ENCODE measurements at regions not wholly inside any gene's neighbourhood (a gene's known extent, or its start where the extent isn't known, plus 50 kb on each side); places are given as distances from the start of the nearest gene placed in this dataset.
A peak's percentile ranks its signal among the peaks of the same experiment; 100 is the strongest.
"Not testable (repeated sequence)": the region's sequence is repeated elsewhere in the genome, so short reads cannot be mapped to it uniquely, and the experiment has no call there.

- Histone ChIP-seq H3K18ac (ENCODE audit: low read depth, low read length) (no peak overlapping the region), H4K20me1 (ENCODE audit: insufficient read depth, low read length) (no peaks in the 10 kb centered on the region), H3K4ac (ENCODE audit: low read depth, low read length) (no peak overlapping the region), H3K9ac (ENCODE audit: low read depth, low read length) (no peak overlapping the region), H2BK20ac (ENCODE audit: low read depth, low read length) (no peak overlapping the region), H3K14ac (replicated peaks; ENCODE audit: low read depth, low read length) (no peak overlapping the region), H3K56ac (ENCODE audit: extremely low read depth, insufficient read depth, low read length) (no peak overlapping the region), H3K79me1 (ENCODE audit: low read depth in 1 of 2, low read length in 2 of 2) (no peaks in the 10 kb centered on the region), H2AFZ (replicated peaks; ENCODE audit: low read length, poor library complexity) (no peak overlapping the region), H4K8ac (ENCODE audit: low read depth in 2 of 2, low read length in 2 of 2) (no peak overlapping the region), H3K4me2 (ENCODE audit: low read depth, low read length) (no peak overlapping the region), H3K27ac (ENCODE audit: insufficient read depth, low read length) (no peak overlapping the region), H2BK120ac (ENCODE audit: low read depth, low read length) (no peak overlapping the region), H2BK5ac (ENCODE audit: low read depth, low read length, poor library complexity, severe bottlenecking) (no peak overlapping the region), H3K9me1 (ENCODE audit: insufficient read depth, low read length) (no peaks in the 10 kb centered on the region), H3K9me3 (ENCODE audit: control insufficient read depth, insufficient read depth, low read length) (peaks cover 5% of the 10 kb centered on the region), H2BK15ac (ENCODE audit: low read depth, low read length) (no peak overlapping the region), H2AK9ac (replicated peaks; ENCODE audit: low read depth, low read length, poor library complexity) (no peak overlapping the region), H2AK5ac (ENCODE audit: low read depth, low read length) (peak overlapping the region; percentile 52), H4K5ac (ENCODE audit: low read depth, low read length) (no peak overlapping the region), H3K4me1 (ENCODE audit: control insufficient read depth, insufficient read depth, low read length) (no peaks in the 10 kb centered on the region), H3K23ac (ENCODE audit: low read depth, low read length) (no peak overlapping the region), H3K36me3 (ENCODE audit: control insufficient read depth, insufficient read depth, low read length) (no peaks in the 10 kb centered on the region), H3K27me3 (ENCODE audit: control insufficient read depth, insufficient read depth, low read length) (no peaks in the 10 kb centered on the region), H3K4me3 (ENCODE audit: insufficient read depth, low read depth, low read length) (no peak overlapping the region), H4K91ac (ENCODE audit: insufficient read depth, low read depth, low read length) (no peak overlapping the region)
- intact Hi-C loops (cut with micrococcal nuclease) = no loop called here
- dilution Hi-C loops (cut with HindIII; ENCODE audit: low sequenced_read_pairs, unreplicated experiment) = no loop called here
- POLR2A ChIA-PET (ENCODE audit: unreplicated experiment) = no interaction called here
- WGBS, 2 experiments (ENCODE audit: extremely low coverage in 2 of 2, insufficient read length in 1 of 2) = no CpG with 5 or more reads among the region's 2 CpGs
- CTCF ChIA-PET = no interaction called here
- no peak for ATAC-seq (ENCODE audit: low read depth)
- DNase-seq = no peak
- BruUV-seq (replicated peaks) = no TSS peak
- in situ Hi-C loops (cut with MboI; ENCODE audit: low sequenced_read_pairs) = no loop called here
- no peak for TF ChIP-seq RFX5 (IDR thresholded peaks at IDR 0.05; ENCODE audit: low read depth, low read length)
- TF ChIP-seq, protein P1, sequence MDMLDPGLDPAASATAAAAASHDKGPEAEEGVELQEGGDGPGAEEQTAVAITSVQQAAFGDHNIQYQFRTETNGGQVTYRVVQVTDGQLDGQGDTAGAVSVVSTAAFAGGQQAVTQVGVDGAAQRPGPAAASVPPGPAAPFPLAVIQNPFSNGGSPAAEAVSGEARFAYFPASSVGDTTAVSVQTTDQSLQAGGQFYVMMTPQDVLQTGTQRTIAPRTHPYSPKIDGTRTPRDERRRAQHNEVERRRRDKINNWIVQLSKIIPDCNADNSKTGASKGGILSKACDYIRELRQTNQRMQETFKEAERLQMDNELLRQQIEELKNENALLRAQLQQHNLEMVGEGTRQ (IDR thresholded peaks at IDR 0.05; ENCODE audit: low read depth, low read length) = no peak
- TF ChIP-seq BHLHE40 (IDR thresholded peaks at IDR 0.05; ENCODE audit: low read depth, low read length) = no peak
- no peak for TF ChIP-seq CHD1 (IDR thresholded peaks at IDR 0.05; ENCODE audit: low read depth, low read length)
- no peak for TF ChIP-seq NFE2L2 (IDR thresholded peaks at IDR 0.05; ENCODE audit: low read depth, low read length)
These were observed 153.4 kb upstream of the PFN2 start for GRCh38 chr3:150124142-150124541.

DNA sequence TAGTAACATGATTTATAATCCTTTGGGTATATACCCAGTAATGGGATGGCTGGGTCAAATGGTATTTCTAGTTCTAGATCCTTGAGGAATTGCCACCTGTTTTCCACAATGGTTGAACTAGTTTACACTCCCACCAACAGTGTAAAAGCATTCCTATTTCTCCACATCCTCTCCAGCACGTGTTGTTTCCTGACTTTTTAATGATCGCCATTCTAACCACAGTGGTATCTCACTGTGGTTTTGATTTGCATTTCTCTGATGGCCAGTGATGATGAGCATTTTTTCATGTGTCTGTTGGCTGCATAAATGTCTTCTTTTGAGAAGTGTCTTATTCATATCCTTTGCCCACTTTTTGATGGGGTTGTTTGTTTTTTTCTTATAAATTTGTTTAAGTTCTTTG lies 152.6 kb upstream of the PFN2 start:
- in situ Hi-C loops (cut with MboI; ENCODE audit: low sequenced_read_pairs); H4K8ac ChIP-seq (ENCODE audit: low read depth in 2 of 2, low read length in 2 of 2); H3K23ac ChIP-seq (ENCODE audit: low read depth, low read length); H3K79me1 ChIP-seq (ENCODE audit: low read depth in 1 of 2, low read length in 2 of 2); BruUV-seq (replicated peaks); H3K4me3 ChIP-seq (ENCODE audit: insufficient read depth, low read depth, low read length); H2AK5ac ChIP-seq (ENCODE audit: low read depth, low read length); H3K9me3 ChIP-seq (ENCODE audit: control insufficient read depth, insufficient read depth, low read length); H3K4ac ChIP-seq (ENCODE audit: low read depth, low read length); H4K91ac ChIP-seq (ENCODE audit: insufficient read depth, low read depth, low read length); H3K56ac ChIP-seq (ENCODE audit: extremely low read depth, insufficient read depth, low read length); POLR2A ChIA-PET (ENCODE audit: unreplicated experiment); H3K4me1 ChIP-seq (ENCODE audit: control insufficient read depth, insufficient read depth, low read length); H4K20me1 ChIP-seq (ENCODE audit: insufficient read depth, low read length); H3K4me2 ChIP-seq (ENCODE audit: low read depth, low read length); H2BK5ac ChIP-seq (ENCODE audit: low read depth, low read length, poor library complexity, severe bottlenecking); H2AK9ac ChIP-seq (replicated peaks; ENCODE audit: low read depth, low read length, poor library complexity); H3K36me3 ChIP-seq (ENCODE audit: control insufficient read depth, insufficient read depth, low read length); H2AFZ ChIP-seq (replicated peaks; ENCODE audit: low read length, poor library complexity); H2BK120ac ChIP-seq (ENCODE audit: low read depth, low read length); H3K9me1 ChIP-seq (ENCODE audit: insufficient read depth, low read length); H3K27ac ChIP-seq (ENCODE audit: insufficient read depth, low read length); ATAC-seq (ENCODE audit: low read depth); H4K5ac ChIP-seq (ENCODE audit: low read depth, low read length); dilution Hi-C loops (cut with HindIII; ENCODE audit: low sequenced_read_pairs, unreplicated experiment); H3K9ac ChIP-seq (ENCODE audit: low read depth, low read length); H3K14ac ChIP-seq (replicated peaks; ENCODE audit: low read depth, low read length); intact Hi-C loops (cut with micrococcal nuclease); H3K18ac ChIP-seq (ENCODE audit: low read depth, low read length); H2BK15ac ChIP-seq (ENCODE audit: low read depth, low read length); DNase-seq; H3K27me3 ChIP-seq (ENCODE audit: control insufficient read depth, insufficient read depth, low read length); H2BK20ac ChIP-seq (ENCODE audit: low read depth, low read length); CTCF ChIA-PET: not testable (repeated sequence)
- 60% methylated on average over 1 of the region's 2 CpGs; no CpG with 5 or more reads in 1 of the 2 experiments for WGBS, 2 experiments (ENCODE audit: extremely low coverage in 2 of 2, insufficient read length in 1 of 2)

Data from IMR-90 (cell line).